Gastrocnemius medialis (tissue), 4 donors: ENCODE measurements at regions not wholly inside any gene's neighbourhood (a gene's known extent, or its start where the extent isn't known, plus 50 kb on each side); places are given as distances from the start of the nearest gene placed in this dataset.
A peak's percentile ranks its signal among the peaks of the same experiment; 100 is the strongest.

Experiments used
- ATAC-seq, 2 donors: fragments of 150-250 bp; one replicate each; pipeline ENCODE4 v1.9.1; 2016
- DNase-seq, 2 donors: peaks; one replicate each; pipeline ENCODE4 v3.0.0-alpha.2; 2019
- H3K27ac ChIP-seq, 4 donors: fragments of 200-600 bp; sonication (generic); 1 replicate in 1 of 4; 2 replicates in 3 of 4; pipeline ENCODE4 v1.5.1; 2016 to 2018; ENCODE audit warnings: mild to moderate bottlenecking in 2 of 4, moderate library complexity in 1 of 4
- H3K27me3 ChIP-seq, 3 donors: fragments of 200-600 bp; sonication (generic) in 2 of 3; 1 replicate in 1 of 3; 2 replicates in 2 of 3; pipeline versions ENCODE4 v1.5.1 to v1.6.0; 2016 to 2019; ENCODE audit warnings: mild to moderate bottlenecking in 1 of 3, moderate library complexity in 1 of 3
- H3K36me3 ChIP-seq, 2 donors: fragments of 200-600 bp; sonication (generic) in 1 of 2; one replicate each; pipeline ENCODE4 v1.5.1; 2017 to 2018
- H3K4me1 ChIP-seq, 2 donors: fragments of 200-600 bp; sonication (generic) in 1 of 2; one replicate each; pipeline ENCODE4 v1.5.1; 2016 to 2017; ENCODE audit warnings: mild to moderate bottlenecking in 2 of 2
- H3K4me3 ChIP-seq, 4 donors: fragments of 200-600 bp; sonication (generic) in 3 of 4; 1 replicate in 1 of 4; 2 replicates in 3 of 4; pipeline ENCODE4 v1.5.1; 2016 to 2019; ENCODE audit warnings: mild to moderate bottlenecking in 2 of 4
- H3K9me3 ChIP-seq, 3 donors: fragments of 200-600 bp; sonication (generic) in 2 of 3; 1 replicate in 1 of 3; 2 replicates in 2 of 3; pipeline ENCODE4 v1.5.1; 2016 to 2019
- CTCF ChIP-seq, 5 experiments: fragments of 450-650 bp in 3 of 5; fragments of 200-600 bp in 2 of 5; sonication (generic) in 2 of 5; IDR thresholded peaks in 4 of 5; conservative IDR thresholded peaks in 1 of 5; 1 replicate in 4 of 5; 2 replicates in 1 of 5; pipeline ENCODE4 v1.5.1; 2016 to 2019; ENCODE audit warnings: antibody characterized with exemption in 5 of 5, mild to moderate bottlenecking in 3 of 5, moderate library complexity in 3 of 5
- POLR2A ChIP-seq, 2 donors: fragments of 450-650 bp; IDR thresholded peaks; one replicate each; pipeline ENCODE4 v1.6.1; 2017; ENCODE audit warnings: antibody characterized with exemption in 2 of 2, mild to moderate bottlenecking in 2 of 2, moderate library complexity in 2 of 2
- in situ Hi-C, 4 donors: fragments of 200-750 bp; cut with MboI; loops; one replicate each; pipeline versions ENCODE4 v1.15.0 to v1.8.0; 2017; ENCODE audit warnings: low sequenced_read_pairs in 4 of 4
- intact Hi-C: fragments of 100-400 bp; cut with DNase I; formaldehyde crosslinking; loops from one replicate; pipeline ENCODE4 v1.15.1; 2023; ENCODE audit warnings: low total_unique reads

GRCh38 chr3:159685801-159686200, 302.8 kb upstream of the IL12A start:
- Histone ChIP-seq H3K4me3 (no peak overlapping the region), H3K27ac (no peak overlapping the region), H3K4me1 (no peaks in the 10 kb centered on the region), H3K27me3 (no peaks in the 10 kb centered on the region), H3K36me3 (no peaks in the 10 kb centered on the region), H3K9me3 (peaks cover 0 to 5% (median 0%) of the 10 kb centered on the region in 3 donors)
- DNase-seq: no peak
- TF ChIP-seq POLR2A (IDR thresholded peaks at IDR 0.05) (no peak), CTCF (IDR thresholded peaks at IDR 0.05 in 4 of 5, conservative IDR thresholded peaks at IDR 0.05 in 1 of 5) (no peak)
- in situ Hi-C loops: no loop called here
- no peak for ATAC-seq
- intact Hi-C loops: no loop called here

GRCh38 chr3:159693226-159693625, 295.4 kb upstream of the IL12A start:
- H3K4me1 ChIP-seq: no peaks in the 10 kb centered on the region
- in situ Hi-C loops: no loop called here
- intact Hi-C loops: no loop called here

GRCh38 chr3:159711560-159712333, 276.9 kb upstream of the IL12A start:
- TF ChIP-seq POLR2A (IDR thresholded peaks at IDR 0.05) (no peak), CTCF (IDR thresholded peaks at IDR 0.05 in 4 of 5, conservative IDR thresholded peaks at IDR 0.05 in 1 of 5) (no peak)
- Histone ChIP-seq H3K36me3 (no peaks in the 10 kb centered on the region), H3K9me3 (no peaks in the 10 kb centered on the region), H3K4me3 (no peak overlapping the region), H3K4me1 (no peaks in the 10 kb centered on the region), H3K27ac (peak overlapping the region in 3 of 4 donors; percentile 22 to 50 (median 45)), H3K27me3 (no peaks in the 10 kb centered on the region)
- intact Hi-C loops: no loop called here
- in situ Hi-C loops: no loop called here
- ATAC-seq (peak; percentile 62 to 63), DNase-seq (no peak)

More at GRCh38 chr3:159693226-159693625, 295.4 kb upstream of the IL12A start:
- H3K36me3 ChIP-seq: no peaks in the 10 kb centered on the region
- H3K9me3 ChIP-seq: peaks cover 0 to 5% (median 0%) of the 10 kb centered on the region in 3 donors
- TF ChIP-seq POLR2A (IDR thresholded peaks at IDR 0.05): no peak
- no peak for TF ChIP-seq CTCF (IDR thresholded peaks at IDR 0.05 in 4 of 5, conservative IDR thresholded peaks at IDR 0.05 in 1 of 5)
- ATAC-seq (no peak), DNase-seq (no peak)
- H3K27ac ChIP-seq: no peak overlapping the region
- H3K27me3 ChIP-seq: no peaks in the 10 kb centered on the region
- H3K4me3 ChIP-seq: no peak overlapping the region

- Histone ChIP-seq H3K9me3 (no peaks in the 10 kb centered on the region), H3K27me3 (no peaks in the 10 kb centered on the region), H3K36me3 (no peaks in the 10 kb centered on the region), H3K4me1 (no peaks in the 10 kb centered on the region), H3K27ac (no peak overlapping the region), H3K4me3 (no peak overlapping the region)
- TF ChIP-seq CTCF (IDR thresholded peaks at IDR 0.05 in 4 of 5, conservative IDR thresholded peaks at IDR 0.05 in 1 of 5) (no peak), POLR2A (IDR thresholded peaks at IDR 0.05) (no peak)
- in situ Hi-C loops (no loop called here), intact Hi-C loops (no loop called here)
- ATAC-seq: no peak
- DNase-seq: no peak
Observed at GRCh38 chr3:159721324-159721723, 267.3 kb upstream of the IL12A start.
